Activated T-cell treated with anti-CD3 and anti-CD28 coated beads, Interleukin-2, amount 50 U/mL, for 72 hours (primary cell): ENCODE measurements at regions not wholly inside any gene's neighbourhood (a gene's known extent, or its start where the extent isn't known, plus 50 kb on each side); places are given as distances from the start of the nearest gene placed in this dataset.

ENCODE experiments used
- ATAC-seq, 2 donors: fragments of 150-1000 bp; cut with Tn5 transposase; replicated peaks in 1 of 2; 2 replicates each; pipeline ENCODE4 v1.10.0; 2021; ENCODE audit warnings: moderate library complexity in 2 of 2, mild to moderate bottlenecking in 1 of 2
- DNase-seq, 2 donors: peaks; one replicate each; pipeline ENCODE4 v3.0.0; 2021 to 2022; ENCODE audit warnings: mixed read lengths in 1 of 2
- H3K27ac Mint-ChIP-seq: one replicate; pipeline ENCODE4 v1.8.0; 2022; ENCODE audit warnings: mild to moderate bottlenecking, moderate library complexity, mixed read lengths
- H3K27me3 Mint-ChIP-seq: one replicate; pipeline ENCODE4 v1.8.0; 2022; ENCODE audit warnings: low read depth, mixed read lengths
- H3K36me3 Mint-ChIP-seq, 2 donors: one replicate each; pipeline ENCODE4 v1.8.0; 2022; ENCODE audit warnings: mixed read lengths in 2 of 2, mild to moderate bottlenecking in 1 of 2; ENCODE audit not compliant: insufficient read depth in 2 of 2
- H3K4me1 Mint-ChIP-seq: one replicate; pipeline ENCODE4 v1.8.0; 2022; ENCODE audit warnings: low read depth, mixed read lengths
- H3K4me3 Mint-ChIP-seq, 2 donors: one replicate each; pipeline ENCODE4 v1.8.0; 2022; ENCODE audit warnings: mild to moderate bottlenecking in 2 of 2, mixed read lengths in 2 of 2, moderate library complexity in 2 of 2
- H3K9me3 Mint-ChIP-seq, 2 donors: one replicate each; pipeline ENCODE4 v1.8.0; 2022; ENCODE audit warnings: mixed read lengths in 2 of 2

- Mint-ChIP-seq H3K27ac (no peak overlapping the region), H3K27me3 (no peaks in the 10 kb centered on the region), H3K4me1 (no peaks in the 10 kb centered on the region), H3K9me3 (peaks cover 7 to 16% of the 10 kb centered on the region in 2 donors), H3K4me3 (no peak overlapping the region), H3K36me3 (no peaks in the 10 kb centered on the region)
- ATAC-seq (no peak), DNase-seq (no peak)
These were observed 260.5 kb downstream of the CCDC85A start for GRCh38 chr2:56444339-56444738.

DNA sequence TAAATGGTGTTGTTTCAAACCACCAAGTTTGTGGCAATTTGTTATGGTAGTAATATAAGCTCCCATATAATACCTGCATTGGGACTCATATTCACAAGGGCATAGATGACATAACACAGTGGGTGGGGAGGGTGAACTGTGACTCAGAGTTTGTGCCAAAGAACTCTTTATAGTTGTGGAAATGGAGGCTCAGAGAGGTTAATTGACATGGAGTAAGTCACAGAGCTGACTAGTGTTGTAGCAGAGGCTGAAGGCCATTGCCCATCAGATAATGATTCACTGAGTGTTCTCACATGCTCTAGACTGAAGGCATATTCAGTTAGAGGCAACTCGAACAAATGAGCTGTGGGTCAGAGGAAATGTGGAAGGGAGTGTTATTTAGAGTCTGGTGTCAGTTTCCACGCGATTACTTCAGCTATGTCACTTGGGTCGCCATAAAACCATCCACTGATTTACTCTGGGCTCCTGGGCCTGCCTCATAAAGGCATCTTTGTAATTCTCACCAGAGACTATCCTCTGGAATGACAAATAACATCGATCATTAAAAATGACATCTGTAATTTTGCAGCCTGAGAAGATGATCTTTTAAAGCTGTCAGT is 264.7 kb downstream of the CCDC85A start:
- no peaks in the 10 kb centered on the region for H3K27me3 Mint-ChIP-seq
- DNase-seq: no peak
- H3K4me3 Mint-ChIP-seq: no peak overlapping the region
- no peaks in the 10 kb centered on the region for H3K4me1 Mint-ChIP-seq
- H3K27ac Mint-ChIP-seq: no peak overlapping the region
- H3K36me3 Mint-ChIP-seq: no peaks in the 10 kb centered on the region
- H3K9me3 Mint-ChIP-seq: peaks cover 11 to 18% of the 10 kb centered on the region in 2 donors
- no peak for ATAC-seq

GRCh38 chr2:56449002-56449431 is 265.2 kb downstream of the CCDC85A start:
- DNase-seq (no peak), ATAC-seq (no peak)
- no peak overlapping the region for H3K4me3 Mint-ChIP-seq
- H3K27ac Mint-ChIP-seq: no peak overlapping the region
- no peaks in the 10 kb centered on the region for H3K36me3 Mint-ChIP-seq
- H3K9me3 Mint-ChIP-seq: peaks cover 11 to 21% of the 10 kb centered on the region in 2 donors
- H3K27me3 Mint-ChIP-seq: no peaks in the 10 kb centered on the region
- no peaks in the 10 kb centered on the region for H3K4me1 Mint-ChIP-seq

DNA sequence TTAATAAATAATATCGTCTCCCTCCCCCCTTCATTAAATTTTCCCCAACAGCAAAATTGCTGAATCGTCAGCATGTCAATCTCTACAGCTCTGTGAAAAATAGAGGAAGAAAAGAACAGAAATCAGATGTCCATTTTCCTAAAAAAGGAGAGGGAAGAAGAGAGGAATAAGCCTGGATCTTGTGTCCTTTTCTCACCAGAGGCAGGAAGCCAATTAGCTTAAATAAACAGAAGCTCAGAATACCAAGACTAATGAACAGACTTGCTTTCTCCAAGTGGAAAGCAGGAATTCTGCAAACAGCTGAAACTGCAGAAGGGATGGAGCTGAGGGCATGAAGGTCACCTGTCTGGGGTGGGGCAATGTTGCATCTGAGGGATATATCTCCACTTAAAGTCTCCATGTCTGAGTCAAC is 265.7 kb downstream of the CCDC85A start:
- Mint-ChIP-seq H3K27ac (no peak overlapping the region), H3K36me3 (no peaks in the 10 kb centered on the region), H3K27me3 (no peaks in the 10 kb centered on the region), H3K4me3 (no peak overlapping the region), H3K9me3 (peaks cover 11 to 21% of the 10 kb centered on the region in 2 donors), H3K4me1 (no peaks in the 10 kb centered on the region)
- DNase-seq (no peak), ATAC-seq (no peak)

GRCh38 chr2:56450047-56450446 is 266.3 kb downstream of the CCDC85A start:
- no peaks in the 10 kb centered on the region for H3K36me3 Mint-ChIP-seq
- ATAC-seq (no peak), DNase-seq (no peak)
- no peaks in the 10 kb centered on the region for H3K4me1 Mint-ChIP-seq
- H3K27ac Mint-ChIP-seq: no peak overlapping the region
- peaks cover 9 to 18% of the 10 kb centered on the region in 2 donors for H3K9me3 Mint-ChIP-seq
- H3K27me3 Mint-ChIP-seq: no peaks in the 10 kb centered on the region
- no peak overlapping the region for H3K4me3 Mint-ChIP-seq

DNA sequence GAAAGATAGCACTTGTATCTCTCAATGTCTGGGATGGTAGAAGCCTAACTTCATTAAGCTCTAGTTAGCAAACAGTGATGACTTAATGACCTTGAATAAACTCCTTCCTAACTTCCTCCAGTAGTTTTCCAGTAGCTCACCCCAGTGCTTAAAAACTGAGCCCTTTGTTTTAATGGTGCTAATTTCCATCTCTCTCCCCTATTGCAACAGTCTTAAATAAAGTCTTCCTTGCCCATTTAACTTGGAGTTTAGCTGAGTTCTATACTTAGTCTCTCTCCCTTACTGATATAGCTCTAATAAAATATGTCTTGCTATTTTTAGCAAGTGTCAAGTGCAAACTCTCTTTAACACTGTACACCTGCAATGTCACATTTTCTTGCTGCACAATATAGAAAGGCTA is 267.0 kb downstream of the CCDC85A start:
- Mint-ChIP-seq H3K27ac (no peak overlapping the region), H3K27me3 (no peaks in the 10 kb centered on the region), H3K4me3 (no peak overlapping the region), H3K4me1 (no peaks in the 10 kb centered on the region), H3K9me3 (peaks cover 9 to 18% of the 10 kb centered on the region in 2 donors), H3K36me3 (no peaks in the 10 kb centered on the region)
- no peak for DNase-seq
- ATAC-seq: no peak

DNA sequence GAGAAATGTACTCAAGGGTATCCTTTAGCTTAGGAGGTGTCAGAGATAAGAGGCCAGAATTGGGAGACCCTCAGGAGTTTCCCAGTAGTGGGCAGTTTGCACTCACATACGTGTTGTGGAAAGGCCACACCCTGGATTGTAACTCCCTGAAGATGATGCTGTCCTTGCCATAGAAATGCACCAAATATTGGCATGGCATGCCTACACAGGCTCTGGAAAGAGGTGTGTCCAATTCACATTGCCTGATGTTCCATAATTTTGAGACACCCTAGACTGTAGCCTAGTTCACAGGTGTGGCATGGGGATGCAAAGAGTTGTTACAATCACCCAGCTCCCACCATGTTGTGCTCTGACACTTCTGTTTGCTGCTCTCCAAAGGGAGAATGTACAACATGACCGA is 271.9 kb downstream of the CCDC85A start:
- Mint-ChIP-seq H3K27me3 (no peaks in the 10 kb centered on the region), H3K36me3 (no peaks in the 10 kb centered on the region), H3K4me3 (no peak overlapping the region), H3K9me3 (peaks cover 3 to 14% of the 10 kb centered on the region in 2 donors), H3K4me1 (no peaks in the 10 kb centered on the region), H3K27ac (no peak overlapping the region)
- ATAC-seq (no peak), DNase-seq (no peak)

GRCh38 chr2:56456791-56457190 is 273.0 kb downstream of the CCDC85A start:
- Mint-ChIP-seq H3K9me3 (peaks cover 1 to 11% of the 10 kb centered on the region in 2 donors), H3K4me3 (no peak overlapping the region), H3K27ac (no peak overlapping the region), H3K4me1 (no peaks in the 10 kb centered on the region), H3K36me3 (no peaks in the 10 kb centered on the region), H3K27me3 (no peaks in the 10 kb centered on the region)
- no peak for DNase-seq
- ATAC-seq: no peak

- no peak overlapping the region for H3K27ac Mint-ChIP-seq
These were observed 276.7 kb downstream of the CCDC85A start for GRCh38 chr2:56460508-56460907.

GRCh38 chr2:56464066-56464465 is 280.3 kb downstream of the CCDC85A start:
- ATAC-seq: no peak
- Mint-ChIP-seq H3K4me1 (no peaks in the 10 kb centered on the region), H3K27ac (no peak overlapping the region), H3K27me3 (no peaks in the 10 kb centered on the region), H3K36me3 (no peaks in the 10 kb centered on the region), H3K4me3 (no peak overlapping the region), H3K9me3 (peaks cover 6 to 11% of the 10 kb centered on the region in 2 donors)
- no peak for DNase-seq

More at GRCh38 chr2:56460508-56460907, 276.7 kb downstream of the CCDC85A start:
- ATAC-seq: no peak
- Mint-ChIP-seq H3K9me3 (peaks cover 3 to 13% of the 10 kb centered on the region in 2 donors), H3K27me3 (no peaks in the 10 kb centered on the region), H3K4me3 (no peak overlapping the region), H3K36me3 (no peaks in the 10 kb centered on the region), H3K4me1 (no peaks in the 10 kb centered on the region)
- no peak for DNase-seq

DNA sequence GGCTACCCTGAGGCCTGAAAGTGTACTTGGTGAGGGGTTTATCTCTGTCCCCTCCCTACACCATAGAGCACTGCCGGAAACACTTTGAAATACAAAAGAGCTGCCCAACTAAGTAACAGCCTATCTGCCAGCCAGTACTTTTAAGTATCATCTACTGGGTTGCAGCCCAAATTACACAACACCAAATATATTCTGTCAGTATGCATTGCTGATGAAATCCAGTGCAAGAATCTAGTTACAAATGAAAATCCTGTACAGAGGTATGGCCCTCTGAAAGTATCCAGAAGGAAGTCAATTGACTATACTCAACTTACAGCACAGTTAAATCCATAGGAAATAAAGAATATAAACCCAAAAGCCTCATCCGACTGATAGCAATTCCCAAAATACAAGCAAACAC is 280.8 kb downstream of the CCDC85A start:
- Mint-ChIP-seq H3K36me3 (no peaks in the 10 kb centered on the region), H3K9me3 (peaks cover 8 to 15% of the 10 kb centered on the region in 2 donors)

GRCh38 chr2:56465491-56465890 is 281.7 kb downstream of the CCDC85A start:
- H3K36me3 Mint-ChIP-seq: no peaks in the 10 kb centered on the region
- ATAC-seq (no peak), DNase-seq (no peak)
- H3K27ac Mint-ChIP-seq: no peak overlapping the region
- no peaks in the 10 kb centered on the region for H3K27me3 Mint-ChIP-seq
- no peaks in the 10 kb centered on the region for H3K4me1 Mint-ChIP-seq
- H3K9me3 Mint-ChIP-seq: peaks cover 8 to 11% of the 10 kb centered on the region in 2 donors
- H3K4me3 Mint-ChIP-seq: no peak overlapping the region

More for the DNA sequence above, 280.8 kb downstream of the CCDC85A start:
- H3K27me3 Mint-ChIP-seq: no peaks in the 10 kb centered on the region
- no peak overlapping the region for H3K27ac Mint-ChIP-seq
- DNase-seq (no peak), ATAC-seq (no peak)
- H3K4me3 Mint-ChIP-seq: no peak overlapping the region
- no peaks in the 10 kb centered on the region for H3K4me1 Mint-ChIP-seq

- Mint-ChIP-seq H3K4me1 (no peaks in the 10 kb centered on the region), H3K4me3 (no peak overlapping the region), H3K36me3 (no peaks in the 10 kb centered on the region), H3K27ac (no peak overlapping the region), H3K27me3 (no peaks in the 10 kb centered on the region), H3K9me3 (peaks cover 4 to 8% of the 10 kb centered on the region in 2 donors)
- DNase-seq: no peak
- ATAC-seq: no peak
These were observed 289.7 kb downstream of the CCDC85A start for GRCh38 chr2:56473524-56473923.
